GM12892 (cell line): ENCODE measurements at regions not wholly inside any gene's neighbourhood (a gene's known extent, or its start where the extent isn't known, plus 50 kb on each side); places are given as distances from the start of the nearest gene placed in this dataset.

ENCODE experiments used
- POLR2A ChIP-seq: IDR thresholded peaks from 2 replicates; pipeline ENCODE4 v1.6.1; 2011; ENCODE audit warnings: low read depth, low read length, control low read depth
- POLR2AphosphoS5 ChIP-seq: IDR thresholded peaks from 2 replicates; pipeline ENCODE4 v1.6.1; 2011; ENCODE audit warnings: low read depth, low read length, control low read depth

GRCh38 chr14:38627163-38627562 lies 371.3 kb upstream of the CLEC14A start:
- TF ChIP-seq POLR2AphosphoS5 = no peak
- TF ChIP-seq POLR2A = no peak
